ENCODE measurements at regions not wholly inside any gene's neighbourhood (a gene's known extent, or its start where the extent isn't known, plus 50 kb on each side); places are given as distances from the start of the nearest gene placed in this dataset.

GRCh38 chr3:67745296-67745695, 90.9 kb upstream of the SUCLG2 start:
- TF ChIP-seq, protein P1, sequence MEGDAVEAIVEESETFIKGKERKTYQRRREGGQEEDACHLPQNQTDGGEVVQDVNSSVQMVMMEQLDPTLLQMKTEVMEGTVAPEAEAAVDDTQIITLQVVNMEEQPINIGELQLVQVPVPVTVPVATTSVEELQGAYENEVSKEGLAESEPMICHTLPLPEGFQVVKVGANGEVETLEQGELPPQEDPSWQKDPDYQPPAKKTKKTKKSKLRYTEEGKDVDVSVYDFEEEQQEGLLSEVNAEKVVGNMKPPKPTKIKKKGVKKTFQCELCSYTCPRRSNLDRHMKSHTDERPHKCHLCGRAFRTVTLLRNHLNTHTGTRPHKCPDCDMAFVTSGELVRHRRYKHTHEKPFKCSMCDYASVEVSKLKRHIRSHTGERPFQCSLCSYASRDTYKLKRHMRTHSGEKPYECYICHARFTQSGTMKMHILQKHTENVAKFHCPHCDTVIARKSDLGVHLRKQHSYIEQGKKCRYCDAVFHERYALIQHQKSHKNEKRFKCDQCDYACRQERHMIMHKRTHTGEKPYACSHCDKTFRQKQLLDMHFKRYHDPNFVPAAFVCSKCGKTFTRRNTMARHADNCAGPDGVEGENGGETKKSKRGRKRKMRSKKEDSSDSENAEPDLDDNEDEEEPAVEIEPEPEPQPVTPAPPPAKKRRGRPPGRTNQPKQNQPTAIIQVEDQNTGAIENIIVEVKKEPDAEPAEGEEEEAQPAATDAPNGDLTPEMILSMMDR (IDR thresholded peaks at IDR 0.05; ENCODE audit: extremely low read depth in 1 of 2, insufficient read depth in 1 of 2, low read depth in 1 of 2, low read length in 2 of 2) = no peak
- TF ChIP-seq EZH2 (IDR thresholded peaks at IDR 0.05; ENCODE audit: borderline replicate concordance, low read depth, low read length, severe bottlenecking) (no peak), POLR2A (IDR thresholded peaks at IDR 0.05; ENCODE audit: low read depth, low read length) (no peak), POLR2AphosphoS5 (IDR thresholded peaks at IDR 0.05; ENCODE audit: insufficient read depth, low read depth, low read length) (no peak), MAX (IDR thresholded peaks at IDR 0.05; ENCODE audit: insufficient read depth, insufficient read length) (no peak), MYC (IDR thresholded peaks at IDR 0.05; ENCODE audit: low read depth, low read length) (no peak), JUN (IDR thresholded peaks at IDR 0.05; ENCODE audit: borderline replicate concordance, insufficient read depth, insufficient read length, low read depth) (no peak), FOS (IDR thresholded peaks at IDR 0.05; ENCODE audit: borderline replicate concordance, insufficient read depth, low read length) (no peak)

All from endothelial cell of umbilical vein (primary cell).